MM.1S (cell line): ENCODE measurements at regions not wholly inside any gene's neighbourhood (a gene's known extent, or its start where the extent isn't known, plus 50 kb on each side); places are given as distances from the start of the nearest gene placed in this dataset.

Source experiments
- DNase-seq: peaks from one replicate; pipeline ENCODE4 v3.0.0-alpha.2; 2015
- H2AFZ ChIP-seq: fragments of 300-600 bp; sonication (generic); 2 replicates; pipeline ENCODE4 v1.6.0; 2016; ENCODE audit warnings: antibody characterized with exemption, low read length
- H3F3A ChIP-seq: fragments of 300-600 bp; sonication (generic); 2 replicates; pipeline ENCODE4 v1.6.1; 2016; ENCODE audit warnings: mild to moderate bottlenecking, antibody characterized with exemption, low read length, moderate library complexity, mixed read lengths; ENCODE audit not compliant: insufficient read depth
- H3K27ac ChIP-seq: fragments of 300-600 bp; sonication (generic); 2 replicates; pipeline ENCODE4 v1.5.1; 2016; ENCODE audit warnings: mild to moderate bottlenecking, low read length
- H3K27me3 ChIP-seq: fragments of 300-600 bp; sonication (generic); replicated peaks from 2 replicates; pipeline ENCODE4 v1.6.0; 2016; ENCODE audit warnings: low read length; ENCODE audit not compliant: insufficient read depth
- H3K36me3 ChIP-seq: fragments of 300-600 bp; sonication (generic); replicated peaks from 2 replicates; pipeline ENCODE4 v1.6.1; 2016; ENCODE audit warnings: mild to moderate bottlenecking, low read length, mixed read lengths; ENCODE audit not compliant: insufficient read depth
- H3K4me1 ChIP-seq: fragments of 300-600 bp; sonication (generic); 2 replicates; pipeline ENCODE4 v1.6.1; 2016; ENCODE audit warnings: low read length, mixed read lengths
- H3K4me2 ChIP-seq: fragments of 300-600 bp; sonication (generic); 2 replicates; pipeline ENCODE4 v1.6.0; 2016; ENCODE audit warnings: low read depth, low read length
- H3K4me3 ChIP-seq: fragments of 300-600 bp; sonication (generic); 2 replicates; pipeline ENCODE4 v1.5.1; 2016; ENCODE audit warnings: low read length, mixed read lengths
- H3K79me2 ChIP-seq: fragments of 300-600 bp; sonication (generic); 2 replicates; pipeline ENCODE4 v1.6.1; 2016; ENCODE audit warnings: mixed run types, low read length, mixed read lengths
- H3K9ac ChIP-seq: fragments of 300-600 bp; sonication (generic); 2 replicates; pipeline ENCODE4 v1.6.1; 2016; ENCODE audit warnings: low read length, mixed read lengths
- H3K9me2 ChIP-seq: fragments of 300-600 bp; sonication (generic); replicated peaks from 2 replicates; pipeline ENCODE4 v1.6.1; 2016; ENCODE audit warnings: mild to moderate bottlenecking, low read length, mixed read lengths; ENCODE audit not compliant: insufficient read depth
- H3K9me3 ChIP-seq: fragments of 300-600 bp; sonication (generic); replicated peaks from 2 replicates; pipeline ENCODE4 v1.6.1; 2016; ENCODE audit warnings: mild to moderate bottlenecking, low read length, mixed read lengths; ENCODE audit not compliant: insufficient read depth
- H4K20me1 ChIP-seq: fragments of 300-600 bp; sonication (generic); 2 replicates; pipeline ENCODE4 v1.6.1; 2016; ENCODE audit warnings: mild to moderate bottlenecking, low read length, moderate library complexity, mixed read lengths; ENCODE audit not compliant: insufficient read depth
- EZH2 ChIP-seq: fragments of 300-600 bp; sonication (generic); optimal IDR thresholded peaks from 2 replicates; pipeline ENCODE3; 2017; ENCODE audit warnings: low read depth, mild to moderate bottlenecking, antibody characterized with exemption, low read length, mixed read lengths
- EZH2phosphoT487 ChIP-seq: fragments of 300-600 bp; sonication (generic); IDR thresholded peaks from 2 replicates; pipeline ENCODE4 v1.6.1; 2018; ENCODE audit warnings: antibody characterized with exemption, low read length
- TF ChIP-seq, protein P1 (sequence below): fragments of 300-600 bp; sonication (generic); IDR thresholded peaks from 2 replicates; pipeline ENCODE4 v1.5.1; 2016; ENCODE audit warnings: antibody characterized with exemption, low read length, mixed read lengths

DNA sequence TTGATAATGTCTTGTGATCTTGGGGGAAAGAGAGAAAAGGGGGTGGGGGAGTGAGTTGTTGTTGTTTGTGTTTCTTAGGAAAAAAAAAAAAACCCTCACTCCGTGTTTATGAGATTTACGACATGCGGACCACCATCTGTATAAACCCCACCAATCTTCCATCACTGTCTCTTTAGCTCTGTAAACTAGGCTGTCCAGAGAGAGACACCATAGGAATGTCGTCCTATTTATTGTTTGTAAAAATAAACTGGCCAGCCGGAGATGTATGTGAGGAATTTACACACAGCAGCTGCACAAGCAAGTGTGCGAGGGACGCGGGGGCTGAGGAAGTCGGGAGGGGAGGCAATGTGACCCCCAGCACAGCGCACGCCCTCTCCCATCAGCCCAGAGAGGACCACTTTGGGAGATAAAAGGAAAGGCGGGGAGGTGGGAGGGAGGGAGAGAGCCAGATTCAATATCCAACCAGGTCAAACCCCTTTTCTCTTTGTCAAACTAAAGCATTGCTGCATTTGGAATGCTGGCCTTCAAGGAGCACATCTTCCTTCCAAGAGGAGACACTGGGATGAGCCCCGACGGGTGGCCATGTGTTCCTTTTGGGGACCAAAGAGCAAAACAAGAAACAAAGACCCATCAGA, 136.2 kb upstream of the SALL1 start:
- H3K27me3 ChIP-seq = no peaks in the 10 kb centered on the region
- no peaks in the 10 kb centered on the region for H3F3A ChIP-seq
- no peaks in the 10 kb centered on the region for H3K9me3 ChIP-seq
- DNase-seq = no peak
- H2AFZ ChIP-seq = no peak overlapping the region
- no peaks in the 10 kb centered on the region for H4K20me1 ChIP-seq
- no peaks in the 10 kb centered on the region for H3K79me2 ChIP-seq
- H3K4me3 ChIP-seq = no peak overlapping the region
- H3K4me1 ChIP-seq = no peaks in the 10 kb centered on the region
- no peaks in the 10 kb centered on the region for H3K36me3 ChIP-seq
- TF ChIP-seq EZH2 (no peak), EZH2phosphoT487 (no peak)
- TF ChIP-seq, protein P1, sequence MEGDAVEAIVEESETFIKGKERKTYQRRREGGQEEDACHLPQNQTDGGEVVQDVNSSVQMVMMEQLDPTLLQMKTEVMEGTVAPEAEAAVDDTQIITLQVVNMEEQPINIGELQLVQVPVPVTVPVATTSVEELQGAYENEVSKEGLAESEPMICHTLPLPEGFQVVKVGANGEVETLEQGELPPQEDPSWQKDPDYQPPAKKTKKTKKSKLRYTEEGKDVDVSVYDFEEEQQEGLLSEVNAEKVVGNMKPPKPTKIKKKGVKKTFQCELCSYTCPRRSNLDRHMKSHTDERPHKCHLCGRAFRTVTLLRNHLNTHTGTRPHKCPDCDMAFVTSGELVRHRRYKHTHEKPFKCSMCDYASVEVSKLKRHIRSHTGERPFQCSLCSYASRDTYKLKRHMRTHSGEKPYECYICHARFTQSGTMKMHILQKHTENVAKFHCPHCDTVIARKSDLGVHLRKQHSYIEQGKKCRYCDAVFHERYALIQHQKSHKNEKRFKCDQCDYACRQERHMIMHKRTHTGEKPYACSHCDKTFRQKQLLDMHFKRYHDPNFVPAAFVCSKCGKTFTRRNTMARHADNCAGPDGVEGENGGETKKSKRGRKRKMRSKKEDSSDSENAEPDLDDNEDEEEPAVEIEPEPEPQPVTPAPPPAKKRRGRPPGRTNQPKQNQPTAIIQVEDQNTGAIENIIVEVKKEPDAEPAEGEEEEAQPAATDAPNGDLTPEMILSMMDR = no peak
- no peak overlapping the region for H3K9ac ChIP-seq
- H3K27ac ChIP-seq = no peak overlapping the region
- H3K9me2 ChIP-seq = no peaks in the 10 kb centered on the region
- no peak overlapping the region for H3K4me2 ChIP-seq

DNA sequence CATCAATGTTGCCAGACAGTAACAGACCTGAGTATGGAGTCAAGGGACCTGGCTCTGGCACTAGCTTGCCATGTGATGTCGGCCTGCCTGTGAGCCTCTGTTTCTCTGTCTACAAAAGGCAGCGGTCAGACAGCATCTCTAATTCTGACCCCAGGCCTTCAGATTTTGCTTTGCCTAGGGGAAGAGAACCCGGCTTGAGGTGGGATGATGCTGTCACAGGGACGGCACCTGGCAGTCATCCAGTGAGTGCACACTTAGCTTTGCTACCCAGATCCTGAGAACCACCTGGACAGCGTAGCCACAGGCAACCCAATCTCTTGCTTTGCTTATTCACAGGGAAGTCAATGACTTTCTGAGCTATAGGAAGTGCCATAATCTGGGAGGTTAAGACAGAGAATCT, 135.2 kb upstream of the SALL1 start:
- Histone ChIP-seq H3F3A (no peaks in the 10 kb centered on the region), H3K4me2 (no peak overlapping the region), H3K27me3 (no peaks in the 10 kb centered on the region), H3K27ac (no peak overlapping the region), H3K79me2 (no peaks in the 10 kb centered on the region), H3K9me3 (no peaks in the 10 kb centered on the region), H2AFZ (no peak overlapping the region), H3K9ac (no peak overlapping the region), H3K36me3 (no peaks in the 10 kb centered on the region), H4K20me1 (no peaks in the 10 kb centered on the region), H3K9me2 (no peaks in the 10 kb centered on the region), H3K4me1 (no peaks in the 10 kb centered on the region), H3K4me3 (no peak overlapping the region)
- no peak for TF ChIP-seq EZH2
- TF ChIP-seq, protein P1 = no peak
- TF ChIP-seq EZH2phosphoT487 = no peak
- no peak for DNase-seq

DNA sequence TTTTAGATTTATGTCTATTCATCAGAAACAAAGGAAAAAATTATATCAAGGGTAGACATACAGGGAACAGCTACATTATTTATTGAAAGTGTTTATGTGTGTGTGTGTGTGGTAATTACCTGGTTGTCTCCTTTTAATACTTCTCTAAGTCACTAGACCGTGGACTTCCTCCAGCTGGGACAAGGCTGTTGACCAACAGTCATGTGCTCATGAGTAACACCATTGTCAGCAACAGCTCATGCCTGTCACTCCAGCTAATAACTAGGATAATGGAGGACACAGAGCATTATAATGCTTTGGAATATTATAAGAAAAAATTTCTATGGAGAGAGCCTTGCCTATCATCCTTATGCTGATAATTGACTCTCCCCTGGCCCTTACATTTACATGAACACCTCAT, 125.3 kb upstream of the SALL1 start:
- H3K4me1 ChIP-seq = no peaks in the 10 kb centered on the region
- H2AFZ ChIP-seq = no peak overlapping the region
- H3K27me3 ChIP-seq = no peaks in the 10 kb centered on the region
- DNase-seq = no peak
- TF ChIP-seq EZH2phosphoT487 = no peak
- TF ChIP-seq, protein P1 = no peak
- no peak for TF ChIP-seq EZH2
- no peak overlapping the region for H3K9ac ChIP-seq
- H3K36me3 ChIP-seq = no peaks in the 10 kb centered on the region
- H3K4me3 ChIP-seq = no peak overlapping the region
- no peaks in the 10 kb centered on the region for H3K9me3 ChIP-seq
- H4K20me1 ChIP-seq = no peaks in the 10 kb centered on the region
- H3F3A ChIP-seq = no peaks in the 10 kb centered on the region
- H3K4me2 ChIP-seq = no peak overlapping the region
- H3K79me2 ChIP-seq = no peaks in the 10 kb centered on the region
- no peak overlapping the region for H3K27ac ChIP-seq
- no peaks in the 10 kb centered on the region for H3K9me2 ChIP-seq
